ENCODE measurements at regions not wholly inside any gene's neighbourhood (a gene's known extent, or its start where the extent isn't known, plus 50 kb on each side); places are given as distances from the start of the nearest gene placed in this dataset.

DNA sequence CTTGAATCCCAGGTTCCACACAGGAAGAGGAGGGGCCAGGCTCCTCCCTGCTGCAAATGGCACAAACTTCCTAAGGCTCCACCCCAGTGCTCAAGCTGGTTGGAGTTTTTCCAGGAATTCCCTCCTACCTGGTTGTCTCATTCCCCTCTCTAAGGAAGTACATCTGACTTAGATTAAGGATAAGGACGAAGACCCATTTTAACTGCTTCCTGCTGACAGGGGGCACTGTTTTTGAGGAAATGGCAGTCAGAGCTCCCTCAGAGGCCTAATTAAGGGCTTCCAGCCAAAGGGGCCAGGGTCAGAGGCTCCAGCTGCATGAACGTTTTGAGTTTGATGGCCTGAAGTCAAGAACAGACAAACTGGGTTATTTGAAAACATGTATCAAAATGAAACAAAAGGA lies 1084.7 kb downstream of the SLC6A15 start:
- FAIRE-seq (no peak), DNase-seq (ENCODE audit: low read depth, low spot score) (no peak)
- no peak overlapping the region for H3K9ac ChIP-seq (ENCODE audit: control insufficient read depth, extremely low read depth, insufficient read depth, low read length)
- H3K4me3 ChIP-seq (ENCODE audit: control insufficient read depth in 2 of 3, extremely low read depth in 1 of 3, insufficient read depth in 2 of 3, low read depth in 1 of 3, low read length in 3 of 3), result no peak overlapping the region
- peak overlapping the region; percentile 30 for H2AFZ ChIP-seq (ENCODE audit: control insufficient read depth, low read length)
- no peak overlapping the region for H3K4me2 ChIP-seq (ENCODE audit: control insufficient read depth, extremely low read depth, insufficient read depth, low read depth, low read length)
- H3K9me1 ChIP-seq (ENCODE audit: control insufficient read depth, extremely low read depth, insufficient read depth, low read length), result no peaks in the 10 kb centered on the region
- no peak for TF ChIP-seq EZH2 (IDR thresholded peaks at IDR 0.05; ENCODE audit: low read length)
- TF ChIP-seq, protein P1, sequence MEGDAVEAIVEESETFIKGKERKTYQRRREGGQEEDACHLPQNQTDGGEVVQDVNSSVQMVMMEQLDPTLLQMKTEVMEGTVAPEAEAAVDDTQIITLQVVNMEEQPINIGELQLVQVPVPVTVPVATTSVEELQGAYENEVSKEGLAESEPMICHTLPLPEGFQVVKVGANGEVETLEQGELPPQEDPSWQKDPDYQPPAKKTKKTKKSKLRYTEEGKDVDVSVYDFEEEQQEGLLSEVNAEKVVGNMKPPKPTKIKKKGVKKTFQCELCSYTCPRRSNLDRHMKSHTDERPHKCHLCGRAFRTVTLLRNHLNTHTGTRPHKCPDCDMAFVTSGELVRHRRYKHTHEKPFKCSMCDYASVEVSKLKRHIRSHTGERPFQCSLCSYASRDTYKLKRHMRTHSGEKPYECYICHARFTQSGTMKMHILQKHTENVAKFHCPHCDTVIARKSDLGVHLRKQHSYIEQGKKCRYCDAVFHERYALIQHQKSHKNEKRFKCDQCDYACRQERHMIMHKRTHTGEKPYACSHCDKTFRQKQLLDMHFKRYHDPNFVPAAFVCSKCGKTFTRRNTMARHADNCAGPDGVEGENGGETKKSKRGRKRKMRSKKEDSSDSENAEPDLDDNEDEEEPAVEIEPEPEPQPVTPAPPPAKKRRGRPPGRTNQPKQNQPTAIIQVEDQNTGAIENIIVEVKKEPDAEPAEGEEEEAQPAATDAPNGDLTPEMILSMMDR (optimal IDR thresholded peaks at IDR 0.05 in 1 of 3, IDR thresholded peaks at IDR 0.05 in 1 of 3, conservative IDR thresholded peaks at IDR 0.05 in 1 of 3; ENCODE audit: extremely low read depth in 1 of 3, insufficient read depth in 2 of 3, low read length in 3 of 3), result no peak
- no peaks in the 10 kb centered on the region for H4K20me1 ChIP-seq (ENCODE audit: control insufficient read depth, extremely low read depth, insufficient read depth, low read length)
- no peak overlapping the region for H3K27ac ChIP-seq (ENCODE audit: control insufficient read depth, insufficient read depth, low read length)
- H3K36me3 ChIP-seq (ENCODE audit: control insufficient read depth in 2 of 2, extremely low read depth in 1 of 2, insufficient read depth in 2 of 2, low read length in 2 of 2), result no peaks in the 10 kb centered on the region
- H3K4me1 ChIP-seq (ENCODE audit: control insufficient read depth, extremely low read depth, insufficient read depth, low read length), result peaks cover 2% of the 10 kb centered on the region
- dilution Hi-C loops (cut with MboI; ENCODE audit: extremely low pct_ligation_motif_present, low sequenced_read_pairs), result loop anchor here (25.0 kb wide), 1 partner anchor 559 kb away; no protein-coding TSS in a partner anchor
- no peaks in the 10 kb centered on the region for H3K79me2 ChIP-seq (ENCODE audit: control insufficient read depth, insufficient read depth, low read length)
- no peaks in the 10 kb centered on the region for H3K9me3 ChIP-seq (ENCODE audit: control insufficient read depth, low read depth, low read length)
- H3K27me3 ChIP-seq (ENCODE audit: control insufficient read depth, extremely low read depth, insufficient read depth, low read length), result no peaks in the 10 kb centered on the region

DNA sequence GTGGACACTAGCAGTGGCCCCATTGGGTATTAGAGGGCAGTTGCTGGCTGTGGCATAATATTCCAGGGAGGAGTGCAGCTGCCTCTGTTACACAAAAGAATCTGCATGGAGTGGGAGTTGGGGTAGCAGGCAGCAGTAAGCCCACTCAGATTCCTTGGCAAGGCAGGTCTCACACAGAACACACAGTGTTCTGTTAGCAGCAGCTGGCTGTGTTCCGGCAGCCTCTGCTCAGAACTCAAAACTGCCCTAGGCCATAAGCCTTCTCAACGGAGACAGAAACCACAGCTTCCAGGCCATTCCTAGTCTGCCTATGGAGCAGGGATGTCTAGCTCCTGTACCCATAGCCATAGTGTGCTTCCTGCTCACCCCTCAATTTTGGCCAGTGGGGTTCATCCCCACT lies 1085.4 kb downstream of the SLC6A15 start:
- H3K9me3 ChIP-seq (ENCODE audit: control insufficient read depth, low read depth, low read length), result no peaks in the 10 kb centered on the region
- no peak for TF ChIP-seq EZH2 (IDR thresholded peaks at IDR 0.05; ENCODE audit: low read length)
- no peaks in the 10 kb centered on the region for H3K36me3 ChIP-seq (ENCODE audit: control insufficient read depth in 2 of 2, extremely low read depth in 1 of 2, insufficient read depth in 2 of 2, low read length in 2 of 2)
- dilution Hi-C loops (cut with MboI; ENCODE audit: extremely low pct_ligation_motif_present, low sequenced_read_pairs), result loop anchor here (25.0 kb wide), 1 partner anchor 560 kb away; no protein-coding TSS in a partner anchor
- H4K20me1 ChIP-seq (ENCODE audit: control insufficient read depth, extremely low read depth, insufficient read depth, low read length), result no peaks in the 10 kb centered on the region
- no peak overlapping the region for H2AFZ ChIP-seq (ENCODE audit: control insufficient read depth, low read length)
- no peaks in the 10 kb centered on the region for H3K79me2 ChIP-seq (ENCODE audit: control insufficient read depth, insufficient read depth, low read length)
- peaks cover 2% of the 10 kb centered on the region for H3K4me1 ChIP-seq (ENCODE audit: control insufficient read depth, extremely low read depth, insufficient read depth, low read length)
- no peak overlapping the region for H3K9ac ChIP-seq (ENCODE audit: control insufficient read depth, extremely low read depth, insufficient read depth, low read length)
- H3K27ac ChIP-seq (ENCODE audit: control insufficient read depth, insufficient read depth, low read length), result no peak overlapping the region
- H3K4me3 ChIP-seq (ENCODE audit: control insufficient read depth in 2 of 3, extremely low read depth in 1 of 3, insufficient read depth in 2 of 3, low read depth in 1 of 3, low read length in 3 of 3), result no peak overlapping the region
- FAIRE-seq (peak; percentile 56), DNase-seq (ENCODE audit: low read depth, low spot score) (no peak)
- no peaks in the 10 kb centered on the region for H3K9me1 ChIP-seq (ENCODE audit: control insufficient read depth, extremely low read depth, insufficient read depth, low read length)
- no peak overlapping the region for H3K4me2 ChIP-seq (ENCODE audit: control insufficient read depth, extremely low read depth, insufficient read depth, low read depth, low read length)
- H3K27me3 ChIP-seq (ENCODE audit: control insufficient read depth, extremely low read depth, insufficient read depth, low read length), result no peaks in the 10 kb centered on the region

DNA sequence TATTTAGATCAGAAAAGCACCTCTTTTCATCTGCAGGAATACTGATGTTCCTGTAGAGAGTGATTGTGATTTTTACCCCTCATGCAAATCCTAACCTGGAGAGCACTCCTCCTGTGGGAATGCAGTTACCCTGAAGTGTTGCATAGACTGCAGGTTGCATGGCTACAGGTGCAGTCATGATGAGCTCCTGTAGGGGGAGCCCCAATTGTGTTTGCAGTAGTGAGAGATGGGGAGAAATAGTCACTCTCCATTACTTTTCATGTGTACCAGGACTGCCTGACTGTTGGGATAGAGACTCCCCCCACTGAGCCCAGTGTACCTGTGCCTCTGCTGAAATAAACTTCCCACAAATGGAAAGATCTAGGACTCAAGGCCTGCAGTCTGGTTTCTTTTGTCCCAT lies 1086.5 kb downstream of the SLC6A15 start:
- Histone ChIP-seq H3K4me3 (ENCODE audit: control insufficient read depth in 2 of 3, extremely low read depth in 1 of 3, insufficient read depth in 2 of 3, low read depth in 1 of 3, low read length in 3 of 3) (no peak overlapping the region), H3K9me1 (ENCODE audit: control insufficient read depth, extremely low read depth, insufficient read depth, low read length) (no peaks in the 10 kb centered on the region), H3K27ac (ENCODE audit: control insufficient read depth, insufficient read depth, low read length) (no peak overlapping the region), H3K9me3 (ENCODE audit: control insufficient read depth, low read depth, low read length) (no peaks in the 10 kb centered on the region), H3K27me3 (ENCODE audit: control insufficient read depth, extremely low read depth, insufficient read depth, low read length) (no peaks in the 10 kb centered on the region), H2AFZ (ENCODE audit: control insufficient read depth, low read length) (no peak overlapping the region), H3K79me2 (ENCODE audit: control insufficient read depth, insufficient read depth, low read length) (no peaks in the 10 kb centered on the region), H3K4me1 (ENCODE audit: control insufficient read depth, extremely low read depth, insufficient read depth, low read length) (peaks cover 2% of the 10 kb centered on the region), H3K4me2 (ENCODE audit: control insufficient read depth, extremely low read depth, insufficient read depth, low read depth, low read length) (no peak overlapping the region), H4K20me1 (ENCODE audit: control insufficient read depth, extremely low read depth, insufficient read depth, low read length) (no peaks in the 10 kb centered on the region), H3K36me3 (ENCODE audit: control insufficient read depth in 2 of 2, extremely low read depth in 1 of 2, insufficient read depth in 2 of 2, low read length in 2 of 2) (no peaks in the 10 kb centered on the region), H3K9ac (ENCODE audit: control insufficient read depth, extremely low read depth, insufficient read depth, low read length) (no peak overlapping the region)
- TF ChIP-seq, protein P1 (optimal IDR thresholded peaks at IDR 0.05 in 1 of 3, IDR thresholded peaks at IDR 0.05 in 1 of 3, conservative IDR thresholded peaks at IDR 0.05 in 1 of 3; ENCODE audit: extremely low read depth in 1 of 3, insufficient read depth in 2 of 3, low read length in 3 of 3), result peak; percentile 90 to 98 (median 91)
- TF ChIP-seq EZH2 (IDR thresholded peaks at IDR 0.05; ENCODE audit: low read length), result no peak
- FAIRE-seq (peak; percentile 90), DNase-seq (ENCODE audit: low read depth, low spot score) (no peak)
- dilution Hi-C loops (cut with MboI; ENCODE audit: extremely low pct_ligation_motif_present, low sequenced_read_pairs), result loop anchor here (25.0 kb wide), 1 partner anchor 561 kb away; no protein-coding TSS in a partner anchor

Measured in keratinocyte (primary cell).